ENCODE measurements at regions not wholly inside any gene's neighbourhood (a gene's known extent, or its start where the extent isn't known, plus 50 kb on each side); places are given as distances from the start of the nearest gene placed in this dataset.

GRCh38 chr5:125536095-125536494, 789.7 kb upstream of the ZNF608 start:
- peak in 1 of 5 experiments; percentile 6 for DNase-seq

GRCh38 chr5:125536582-125536981, 790.1 kb upstream of the ZNF608 start:
- DNase-seq: no peak

DNA sequence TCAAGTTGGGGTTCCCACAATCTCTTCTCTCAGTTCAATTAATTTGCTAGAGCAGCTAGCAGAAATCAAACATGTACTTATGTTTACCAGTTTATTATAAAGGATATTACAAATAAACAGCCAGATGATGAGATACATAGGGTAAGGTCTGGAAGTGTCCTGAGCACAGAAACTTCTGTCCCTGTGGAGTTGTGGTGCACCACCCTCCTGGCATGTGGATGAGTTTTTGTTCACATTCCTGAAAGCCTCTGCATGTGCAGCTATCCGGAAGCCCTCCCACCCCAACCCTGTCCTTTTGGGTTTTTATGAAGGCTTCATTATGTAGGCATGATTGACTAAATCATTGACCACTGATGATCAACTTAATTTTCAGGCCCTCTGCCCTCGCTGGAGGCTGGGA, 791.2 kb upstream of the ZNF608 start:
- no peak for DNase-seq

DNA sequence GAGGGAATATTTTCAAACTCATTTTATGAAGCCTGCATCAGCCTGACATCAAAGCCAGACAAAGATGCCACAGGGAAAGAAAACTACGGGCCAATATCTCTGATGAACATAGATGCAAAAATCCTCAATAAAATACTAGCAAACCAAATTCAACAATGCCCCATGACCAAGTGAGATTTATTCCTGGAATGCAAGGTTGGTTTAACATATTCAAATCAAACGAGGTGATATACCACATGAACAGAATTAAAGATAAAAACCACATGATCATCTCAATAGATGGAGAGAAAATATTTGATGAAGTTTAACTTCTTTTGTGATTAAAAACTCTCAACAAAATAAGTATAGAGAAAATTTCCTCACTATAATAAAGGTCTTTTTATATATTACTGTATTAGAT, 792.0 kb upstream of the ZNF608 start:
- no peak for DNase-seq

GRCh38 chr5:125541085-125541484, 794.6 kb upstream of the ZNF608 start:
- DNase-seq: no peak

DNA sequence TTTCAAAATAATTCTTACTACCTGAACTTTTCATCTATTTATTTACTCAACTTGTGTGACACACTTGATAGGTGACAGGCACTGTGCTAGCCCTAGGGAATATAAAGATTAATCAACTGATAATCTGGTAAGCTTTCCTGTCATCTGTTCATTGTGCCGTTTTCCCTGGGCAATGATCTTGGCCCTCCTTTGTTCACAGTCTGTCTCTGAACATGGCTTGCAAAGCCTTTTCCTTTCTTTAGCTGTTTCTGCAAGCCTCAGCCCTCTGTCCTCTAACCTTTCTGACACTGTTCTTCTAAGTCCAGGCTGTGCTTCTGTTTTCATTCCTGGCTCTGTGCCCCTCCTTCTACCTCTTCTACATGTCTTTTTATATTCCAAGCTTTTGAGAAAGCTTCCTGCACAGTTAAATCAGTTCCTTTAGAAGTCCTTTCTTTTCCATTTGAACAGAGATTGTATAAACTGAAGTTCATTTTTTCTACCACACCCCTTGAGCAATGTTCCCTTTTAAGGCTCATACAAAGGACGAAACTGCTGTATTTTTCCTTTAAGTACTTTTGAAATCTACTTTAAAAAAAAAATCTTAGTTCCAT, 803.0 kb upstream of the ZNF608 start:
- no peak for DNase-seq

DNA sequence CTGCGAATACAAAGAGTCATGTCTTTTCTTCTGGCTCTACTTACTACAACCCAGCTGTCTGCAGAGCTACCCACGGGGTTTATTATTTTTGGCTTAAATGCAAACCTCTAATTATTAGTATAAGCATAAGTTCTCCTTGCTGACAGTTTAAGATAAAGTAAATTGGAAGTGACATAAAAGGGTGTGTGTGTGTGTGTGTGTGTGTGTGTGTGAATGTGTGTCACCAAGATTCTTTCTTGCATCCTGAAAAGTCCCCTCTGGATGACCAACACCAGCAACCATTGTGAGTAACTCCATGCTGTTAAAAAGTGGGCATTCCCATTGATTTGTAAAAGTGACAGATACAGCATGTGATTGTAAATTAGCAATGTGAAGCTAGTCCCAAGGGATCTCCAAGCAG, 803.8 kb upstream of the ZNF608 start:
- no peak for DNase-seq

DNA sequence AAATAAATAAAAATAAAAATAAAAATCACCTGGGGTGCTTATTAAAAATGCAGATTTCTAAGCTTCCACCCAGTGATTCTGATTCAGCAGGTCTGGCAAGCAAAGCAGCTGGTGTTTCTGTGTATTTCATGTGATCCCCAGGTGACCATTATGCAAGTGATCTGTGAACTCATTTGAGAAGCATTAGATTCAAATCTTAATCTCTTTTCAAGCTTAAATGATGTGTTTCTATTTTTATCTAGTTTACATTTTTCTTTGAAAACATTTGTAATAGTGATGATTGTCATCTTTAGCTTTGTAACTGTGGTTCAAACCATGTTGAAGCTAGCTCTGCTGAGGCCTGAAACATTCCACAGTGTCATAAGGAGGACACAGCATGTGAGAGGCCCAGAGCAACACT, 804.8 kb upstream of the ZNF608 start:
- DNase-seq: no peak

DNA sequence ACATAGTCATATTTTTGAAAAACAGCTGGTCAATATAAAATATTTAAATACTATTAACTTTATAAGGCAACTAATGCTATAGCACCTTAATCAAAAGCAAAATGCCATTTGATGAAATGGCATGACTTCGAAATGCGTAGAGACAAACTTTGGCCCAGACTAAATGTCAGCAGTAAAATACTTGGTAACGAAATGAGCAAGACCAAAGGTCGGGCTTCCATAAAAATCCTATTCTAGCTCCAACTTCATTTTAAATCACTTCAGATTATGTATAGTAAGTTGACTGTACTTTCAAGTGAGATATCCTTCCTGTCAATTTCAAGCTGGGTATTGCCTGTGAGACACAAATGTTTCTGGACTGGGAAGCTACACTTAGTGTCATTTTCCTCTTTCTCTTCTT, 805.4 kb upstream of the ZNF608 start:
- DNase-seq: no peak

- DNase-seq: no peak
Observed at GRCh38 chr5:125552486-125552885, 806.0 kb upstream of the ZNF608 start.

DNA sequence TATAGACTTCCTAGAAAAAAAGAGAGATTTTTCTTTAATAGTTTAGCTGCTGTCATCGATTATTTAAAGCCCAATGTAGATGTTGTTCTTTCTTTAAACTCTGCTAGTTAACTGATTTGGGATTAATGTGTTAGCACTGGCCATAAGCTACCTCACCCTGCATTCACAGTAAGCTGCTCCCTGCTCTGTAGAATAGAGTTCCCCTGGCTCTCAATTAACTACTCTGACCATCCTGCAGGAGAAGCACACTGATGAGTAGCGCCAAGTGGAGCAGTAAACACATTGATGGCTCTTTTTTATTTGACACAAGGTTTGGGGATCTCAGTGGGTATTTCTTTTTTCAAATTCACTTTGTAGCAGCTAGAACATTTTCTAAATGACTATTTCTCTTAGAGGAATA, 807.9 kb upstream of the ZNF608 start:
- no peak for DNase-seq

DNA sequence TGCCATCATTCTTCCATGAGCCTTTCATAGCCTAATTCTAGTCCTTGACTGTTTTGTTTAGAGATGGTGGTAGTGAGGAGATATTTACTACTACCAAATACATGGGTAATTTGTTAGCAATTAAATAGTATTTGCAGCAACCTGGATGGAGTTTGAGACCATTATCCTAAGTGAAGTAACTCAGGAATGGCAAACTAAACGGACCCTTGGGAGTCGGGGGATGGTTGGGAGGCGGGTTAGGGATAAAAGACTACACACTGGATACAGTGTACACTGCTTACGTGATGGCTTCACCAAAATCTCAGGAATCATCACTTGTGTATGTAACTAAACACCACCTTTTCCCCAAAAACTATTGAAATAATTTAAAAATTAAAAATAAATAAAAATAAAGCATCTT, 809.2 kb upstream of the ZNF608 start:
- no peak for DNase-seq

DNA sequence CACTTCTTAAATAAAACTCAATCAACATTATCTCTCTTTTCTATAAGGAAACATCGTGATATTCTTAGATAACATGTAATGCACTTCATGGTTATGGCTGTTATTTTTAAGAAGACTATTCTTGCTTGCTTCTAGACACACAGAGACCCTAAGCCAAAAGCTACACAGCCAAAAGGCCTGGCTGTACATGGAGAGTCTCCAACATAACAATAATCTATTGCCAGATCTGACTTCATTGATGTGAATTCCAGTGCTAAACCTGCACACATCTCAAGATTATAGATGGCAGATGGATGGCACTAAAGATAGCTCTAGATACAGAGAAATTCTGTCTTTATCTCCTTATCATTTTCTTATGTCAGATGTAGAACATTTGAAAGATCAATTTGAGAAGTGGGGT, 811.6 kb upstream of the ZNF608 start:
- DNase-seq: no peak

GRCh38 chr5:125558466-125558865, 812.0 kb upstream of the ZNF608 start:
- no peak for DNase-seq

DNA sequence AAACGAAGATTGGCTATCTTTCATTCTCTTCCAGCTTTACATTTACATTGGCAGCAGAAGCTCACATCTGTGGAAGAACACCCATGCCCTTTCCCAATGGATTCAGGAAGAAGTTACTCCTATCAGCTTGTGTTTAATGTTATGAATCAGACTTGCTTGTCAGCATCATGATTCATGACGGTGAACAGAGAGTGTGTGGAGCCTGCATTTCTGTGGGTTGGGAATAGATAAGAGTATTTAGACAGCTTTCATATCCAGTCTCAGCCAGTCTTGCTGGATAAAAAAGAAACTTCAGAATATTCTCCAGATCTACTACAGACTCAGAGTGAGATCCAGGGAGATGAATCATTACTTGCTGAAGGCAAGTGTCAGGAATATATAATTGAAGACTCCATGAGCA, 812.9 kb upstream of the ZNF608 start:
- no peak for DNase-seq

GRCh38 chr5:125560476-125561225, 814.2 kb upstream of the ZNF608 start:
- DNase-seq: no peak

- DNase-seq: no peak
Observed at GRCh38 chr5:125564317-125564975, 818.0 kb upstream of the ZNF608 start.

- DNase-seq: no peak
Observed at GRCh38 chr5:125574491-125575044, 828.1 kb upstream of the ZNF608 start.

DNA sequence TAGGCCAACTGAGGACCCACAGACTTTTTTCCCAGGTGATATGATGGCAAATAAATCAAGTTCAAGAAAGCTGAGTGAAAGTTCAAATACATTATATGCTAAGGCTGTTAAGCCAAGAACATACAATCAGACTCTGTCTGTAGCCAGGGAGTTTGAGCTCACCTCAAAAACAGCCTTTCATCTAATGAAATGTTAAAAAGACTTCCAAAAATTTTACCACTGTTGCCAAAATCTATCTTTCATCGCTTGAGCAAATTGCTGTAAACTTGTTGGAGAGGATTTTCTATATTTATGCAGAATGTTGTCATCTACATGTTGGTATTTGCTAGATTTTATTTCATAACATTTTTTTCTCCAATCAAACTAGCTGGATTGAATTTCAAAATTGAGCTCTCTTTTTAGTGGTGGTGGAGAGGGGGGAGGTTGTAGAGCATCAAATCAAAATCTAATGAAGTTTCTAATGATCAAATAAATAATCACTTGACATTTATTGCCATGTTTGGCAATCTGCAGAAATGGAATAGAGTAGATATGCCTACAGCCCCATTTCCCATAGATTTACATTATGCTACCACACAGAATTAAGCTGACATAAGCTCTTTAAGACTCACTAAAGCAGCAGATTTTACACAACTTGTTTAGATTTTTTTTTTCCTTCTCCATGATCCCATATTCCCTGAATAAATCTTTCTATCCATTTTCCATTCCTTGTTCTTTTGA, 828.9 kb upstream of the ZNF608 start:
- DNase-seq: no peak

DNA sequence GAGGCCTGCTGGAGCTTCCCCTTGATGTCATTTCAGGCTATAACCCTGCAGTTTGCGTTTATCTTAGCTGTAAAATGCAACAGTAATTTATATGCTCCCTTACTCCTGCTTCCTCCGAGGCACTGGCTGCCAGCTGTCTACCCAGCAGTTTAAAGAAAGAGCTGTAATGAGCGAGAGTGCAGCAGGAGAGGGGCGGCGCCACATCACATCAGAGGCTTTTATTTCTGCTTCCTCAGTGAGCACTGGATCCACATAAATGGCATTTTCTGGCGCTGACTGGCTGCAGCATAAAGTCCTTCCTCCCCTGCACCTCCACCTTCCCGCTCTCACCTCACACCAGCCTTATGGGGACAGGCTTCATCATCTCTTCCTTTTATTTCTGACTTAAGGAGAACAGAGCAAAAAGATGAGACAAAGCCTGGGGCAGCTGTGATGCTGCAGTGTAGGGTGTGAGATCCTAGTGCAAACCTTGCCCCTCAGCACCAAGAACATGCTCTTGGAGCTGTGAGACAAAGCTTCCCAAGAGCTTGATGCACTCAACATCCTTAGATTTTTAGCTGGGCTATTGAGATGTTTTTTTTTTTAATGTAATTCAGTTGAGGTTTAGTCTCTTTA, 829.6 kb upstream of the ZNF608 start:
- DNase-seq: no peak

- no peak for DNase-seq
Observed at GRCh38 chr5:125576822-125577221, 830.4 kb upstream of the ZNF608 start.

- DNase-seq: no peak
Observed at GRCh38 chr5:125578551-125578950, 832.1 kb upstream of the ZNF608 start.

DNA sequence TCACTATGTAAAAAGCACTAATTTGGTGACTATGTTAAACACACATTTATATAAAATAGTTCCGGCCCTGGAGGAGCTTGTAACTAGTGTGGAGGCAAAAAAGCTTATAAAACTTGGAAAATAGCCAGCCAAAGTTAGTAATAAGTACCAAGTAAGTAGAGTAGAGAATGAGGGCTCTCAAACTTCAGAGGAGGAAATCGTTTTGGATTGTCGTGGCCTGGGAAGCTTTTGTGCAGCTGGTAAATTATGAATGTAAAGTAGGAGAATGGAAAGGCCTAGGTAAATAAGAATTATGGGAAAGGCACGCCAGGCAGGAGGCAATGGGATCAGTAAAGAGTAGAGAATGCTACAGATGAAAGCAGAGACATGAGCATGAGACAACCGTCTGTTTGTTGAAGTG, 832.7 kb upstream of the ZNF608 start:
- no peak for DNase-seq

Measured in T-helper 2 cell (primary cell).